Gastrocnemius medialis (tissue), 4 donors: ENCODE measurements at regions not wholly inside any gene's neighbourhood (a gene's known extent, or its start where the extent isn't known, plus 50 kb on each side); places are given as distances from the start of the nearest gene placed in this dataset.

Source experiments
- CTCF ChIP-seq, 5 experiments: fragments of 450-650 bp in 3 of 5; fragments of 200-600 bp in 2 of 5; sonication (generic) in 2 of 5; IDR thresholded peaks in 4 of 5; conservative IDR thresholded peaks in 1 of 5; 1 replicate in 4 of 5; 2 replicates in 1 of 5; pipeline ENCODE4 v1.5.1; 2016 to 2019; ENCODE audit warnings: antibody characterized with exemption in 5 of 5, mild to moderate bottlenecking in 3 of 5, moderate library complexity in 3 of 5
- POLR2A ChIP-seq, 2 donors: fragments of 450-650 bp; IDR thresholded peaks; one replicate each; pipeline ENCODE4 v1.6.1; 2017; ENCODE audit warnings: antibody characterized with exemption in 2 of 2, mild to moderate bottlenecking in 2 of 2, moderate library complexity in 2 of 2

GRCh38 chr1:206411321-206411720 lies 59.0 kb upstream of the IKBKE start:
- TF ChIP-seq POLR2A (IDR thresholded peaks at IDR 0.05) (no peak), CTCF (IDR thresholded peaks at IDR 0.05 in 4 of 5, conservative IDR thresholded peaks at IDR 0.05 in 1 of 5) (no peak)
